Esophagus squamous epithelium (tissue), 5 donors: ENCODE measurements at regions not wholly inside any gene's neighbourhood (a gene's known extent, or its start where the extent isn't known, plus 50 kb on each side); places are given as distances from the start of the nearest gene placed in this dataset.

Source experiments
- DNase-seq: peaks from one replicate; lab custom pipeline; 2025; lab: John Stamatoyannopoulos, UW
- H3K27ac ChIP-seq, 4 donors: fragments of 200-600 bp; sonication (generic); one replicate each; pipeline ENCODE4 v1.5.1; 2016 to 2019; ENCODE audit warnings: mild to moderate bottlenecking in 1 of 4
- H3K27me3 ChIP-seq, 4 donors: fragments of 200-600 bp; sonication (generic); 1 replicate in 3 of 4; 2 replicates in 1 of 4; pipeline versions ENCODE4 v1.5.1 to v1.6.0; 2017 to 2021; ENCODE audit warnings: antibody characterized with exemption in 1 of 4
- H3K36me3 ChIP-seq, 3 donors: fragments of 200-600 bp; sonication (generic); one replicate each; pipeline ENCODE4 v1.5.1; 2016 to 2019
- H3K4me1 ChIP-seq, 3 donors: fragments of 200-600 bp; sonication (generic); one replicate each; pipeline ENCODE4 v1.5.1; 2017 to 2019
- H3K4me3 ChIP-seq, 4 donors: fragments of 200-600 bp; sonication (generic); 1 replicate in 3 of 4; 2 replicates in 1 of 4; pipeline ENCODE4 v1.5.1; 2016 to 2019; ENCODE audit warnings: mild to moderate bottlenecking in 2 of 4, moderate library complexity in 1 of 4
- H3K9me3 ChIP-seq, 3 donors: fragments of 200-600 bp; sonication (generic); one replicate each; pipeline ENCODE4 v1.5.1; 2016 to 2019
- CTCF ChIP-seq, 6 experiments: fragments of 450-650 bp in 4 of 6; fragments of 200-600 bp in 2 of 6; sonication (generic) in 2 of 6; IDR thresholded peaks; one replicate each; pipeline ENCODE4 v1.5.1; 2016 to 2019; ENCODE audit warnings: antibody characterized with exemption in 6 of 6, mild to moderate bottlenecking in 4 of 6, moderate library complexity in 4 of 6
- POLR2A ChIP-seq, 4 donors: fragments of 450-650 bp; IDR thresholded peaks; one replicate each; pipeline ENCODE4 v1.6.1; 2017; ENCODE audit warnings: antibody characterized with exemption in 4 of 4, mild to moderate bottlenecking in 4 of 4, moderate library complexity in 3 of 4
- WGBS, 2 donors: methylation state at CpG; one replicate each; pipeline ENCODE4 v1.1.5; 2018; 5-methylcytosine and 5-hydroxymethylcytosine counted together
- intact Hi-C: fragments of 100-400 bp; cut with DNase I; formaldehyde crosslinking; loops from one replicate; pipeline ENCODE4 v1.15.0; 2022
- small RNA-seq, 4 donors: library from RNA; depleted of rRNA; stranded (forward); fragments of <200 nt; gene quantifications; one replicate each; pipeline ENCODE3, GENCODE V24; 2016
- donor health status: DM: yes; HTN: yes; CAD: no.

- no peak overlapping the region for H3K4me3 ChIP-seq
- TF ChIP-seq CTCF (IDR thresholded peaks at IDR 0.05): no peak
- TF ChIP-seq POLR2A (IDR thresholded peaks at IDR 0.05): no peak
- peaks cover 0 to 11% (median 0%) of the 10 kb centered on the region in 4 donors for H3K27me3 ChIP-seq
- no peak for DNase-seq
- H3K36me3 ChIP-seq: no peaks in the 10 kb centered on the region
- 57 to 62% methylated on average over 6 of the region's 6 CpGs for WGBS, 2 donors
- intact Hi-C loops: no loop called here
- no peak overlapping the region for H3K27ac ChIP-seq
- no peaks in the 10 kb centered on the region for H3K9me3 ChIP-seq
- no peaks in the 10 kb centered on the region for H3K4me1 ChIP-seq
These were observed 53.1 kb upstream of the GRIN3A start for GRCh38 chr9:101791533-101791932.

Small RNA genes lying in the stretch of these regions (small RNA-seq; reads per million reads assigned to genes)
- 0 reads per million in 4 donors for gene RNU6-329P
